ENCODE measurements at regions not wholly inside any gene's neighbourhood (a gene's known extent, or its start where the extent isn't known, plus 50 kb on each side); places are given as distances from the start of the nearest gene placed in this dataset.
A peak's percentile ranks its signal among the peaks of the same experiment; 100 is the strongest.

GRCh38 chr9:124202447-124202971 lies 55.2 kb upstream of the NEK6 start:
- TF ChIP-seq CTCF (IDR thresholded peaks at IDR 0.05), result no peak
- peaks cover 9% of the 10 kb centered on the region for H3K9me3 Mint-ChIP-seq
- peaks cover 6% of the 10 kb centered on the region for H3K27me3 Mint-ChIP-seq
- ChIA-PET CTCF (interaction anchor here (0.9 kb wide), 1 partner anchor 34 kb away, joined by 3 read pairs; no protein-coding TSS in a partner anchor), POLR2A (interaction anchor here (1.0 to 2.2 kb wide), 4 partner anchors 12 to 84 kb away, joined by 3 to 8 read pairs (median 6); no protein-coding TSS in a partner anchor)
- peak; percentile 94 for ATAC-seq
- peak; percentile 98 for DNase-seq
- intact Hi-C loops (cut with micrococcal nuclease), result loop anchor here (5.0 kb wide), 2 partner anchors 75 to 85 kb away; no protein-coding TSS in a partner anchor
- peak overlapping the region; percentile 42 for H3K4me3 Mint-ChIP-seq
- H3K4me1 Mint-ChIP-seq (ENCODE audit: low read depth), result peaks cover 42% of the 10 kb centered on the region
- H3K36me3 Mint-ChIP-seq (ENCODE audit: low read depth), result peaks cover 2% of the 10 kb centered on the region
- peak overlapping the region; percentile 95 for H3K27ac Mint-ChIP-seq

GRCh38 chr9:124205686-124206352 lies 51.9 kb upstream of the NEK6 start:
- peaks cover 2% of the 10 kb centered on the region for H3K36me3 Mint-ChIP-seq (ENCODE audit: low read depth)
- no peak for TF ChIP-seq CTCF (IDR thresholded peaks at IDR 0.05)
- peaks cover 9% of the 10 kb centered on the region for H3K9me3 Mint-ChIP-seq
- DNase-seq (no peak), ATAC-seq (no peak)
- CTCF ChIA-PET, result interaction anchor here (0.9 to 1.5 kb wide), 2 partner anchors 11 to 18 kb away, joined by 3 read pairs; no protein-coding TSS in a partner anchor
- H3K4me1 Mint-ChIP-seq (ENCODE audit: low read depth), result peaks cover 57% of the 10 kb centered on the region
- no peak overlapping the region for H3K4me3 Mint-ChIP-seq
- H3K27ac Mint-ChIP-seq, result no peak overlapping the region
- H3K27me3 Mint-ChIP-seq, result peaks cover 4% of the 10 kb centered on the region
- intact Hi-C loops (cut with micrococcal nuclease), result no loop called here
- POLR2A ChIA-PET, result interaction anchor here (1.7 kb wide), 1 partner anchor 11 kb away, joined by 6 read pairs; no protein-coding TSS in a partner anchor

- no peak for ATAC-seq
- intact Hi-C loops (cut with micrococcal nuclease), result no loop called here
- CTCF ChIA-PET, result interaction anchor here (0.9 to 1.5 kb wide), 2 partner anchors 11 to 17 kb away, joined by 3 read pairs; no protein-coding TSS in a partner anchor
- no peak for DNase-seq
- peaks cover 62% of the 10 kb centered on the region for H3K4me1 Mint-ChIP-seq (ENCODE audit: low read depth)
- peaks cover 9% of the 10 kb centered on the region for H3K9me3 Mint-ChIP-seq
- POLR2A ChIA-PET, result interaction anchor here (1.7 kb wide), 1 partner anchor 10 kb away, joined by 6 read pairs; no protein-coding TSS in a partner anchor
- no peak overlapping the region for H3K27ac Mint-ChIP-seq
- peaks cover 4% of the 10 kb centered on the region for H3K27me3 Mint-ChIP-seq
- H3K36me3 Mint-ChIP-seq (ENCODE audit: low read depth), result peaks cover 2% of the 10 kb centered on the region
- no peak for TF ChIP-seq CTCF (IDR thresholded peaks at IDR 0.05)
- H3K4me3 Mint-ChIP-seq, result no peak overlapping the region
These were observed 51.4 kb upstream of the NEK6 start for GRCh38 chr9:124206391-124206790.

Measured in activated CD8-positive, alpha-beta T cell treated with anti-CD3 and anti-CD28 coated beads for 36 hours (primary cell).